ENCODE measurements at regions not wholly inside any gene's neighbourhood (a gene's known extent, or its start where the extent isn't known, plus 50 kb on each side); places are given as distances from the start of the nearest gene placed in this dataset.

DNA sequence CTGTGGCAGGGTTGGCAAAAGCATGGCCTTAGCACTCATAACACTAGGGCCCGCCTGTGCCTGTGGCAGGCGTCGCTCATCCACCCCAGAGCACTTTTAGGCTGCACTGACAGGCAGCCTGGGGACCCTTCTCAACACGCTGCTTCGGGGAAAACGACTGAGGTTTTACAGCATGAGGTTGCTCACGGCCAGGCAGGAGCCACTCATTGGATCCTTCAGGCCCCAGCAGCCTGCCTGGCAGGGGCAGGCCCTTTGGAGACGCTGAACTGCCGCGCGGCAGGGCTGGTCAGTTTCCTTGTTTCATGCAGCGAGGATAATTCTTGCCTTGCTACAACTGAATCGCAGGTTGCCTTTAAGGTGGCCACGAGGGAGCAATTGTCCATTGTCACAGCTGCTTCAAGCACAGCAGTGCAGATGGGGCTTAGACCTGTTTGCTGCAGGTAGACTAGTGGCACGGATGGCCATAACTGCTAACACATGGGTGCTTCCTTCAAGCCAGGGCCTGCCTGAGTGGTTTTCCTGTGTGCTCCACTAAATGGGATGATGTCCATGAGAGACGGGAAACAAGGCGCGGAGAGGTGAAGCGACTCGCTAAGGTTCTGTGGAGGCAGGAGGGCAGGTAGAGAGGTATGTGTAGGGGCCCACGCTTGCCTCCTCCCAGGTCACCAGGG is 49.9 kb upstream of the HS6ST1 start:
- DNase-seq = no peak

DNA sequence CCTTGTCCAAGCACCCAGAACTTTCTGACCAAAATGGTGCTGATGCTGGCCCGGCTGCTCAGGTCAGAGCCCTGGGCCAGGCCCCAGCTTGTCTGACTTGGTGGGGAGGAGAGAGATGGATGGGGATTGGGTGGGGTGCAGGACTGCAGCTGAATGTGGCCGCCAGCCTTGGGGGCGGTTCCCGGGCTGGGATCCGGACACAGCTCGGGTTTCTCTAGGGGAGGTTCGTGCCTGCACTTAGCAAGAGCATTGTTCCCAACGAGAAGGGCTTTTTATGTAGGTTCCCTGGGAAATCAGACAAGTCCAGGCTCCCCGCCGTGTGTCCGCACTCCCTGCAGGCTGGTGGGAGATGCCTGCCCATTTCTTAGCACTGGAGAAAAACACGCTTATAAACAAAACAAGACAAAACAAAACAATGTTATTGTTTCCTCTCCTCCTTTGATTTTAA is 50.5 kb upstream of the HS6ST1 start:
- DNase-seq = no peak

DNA sequence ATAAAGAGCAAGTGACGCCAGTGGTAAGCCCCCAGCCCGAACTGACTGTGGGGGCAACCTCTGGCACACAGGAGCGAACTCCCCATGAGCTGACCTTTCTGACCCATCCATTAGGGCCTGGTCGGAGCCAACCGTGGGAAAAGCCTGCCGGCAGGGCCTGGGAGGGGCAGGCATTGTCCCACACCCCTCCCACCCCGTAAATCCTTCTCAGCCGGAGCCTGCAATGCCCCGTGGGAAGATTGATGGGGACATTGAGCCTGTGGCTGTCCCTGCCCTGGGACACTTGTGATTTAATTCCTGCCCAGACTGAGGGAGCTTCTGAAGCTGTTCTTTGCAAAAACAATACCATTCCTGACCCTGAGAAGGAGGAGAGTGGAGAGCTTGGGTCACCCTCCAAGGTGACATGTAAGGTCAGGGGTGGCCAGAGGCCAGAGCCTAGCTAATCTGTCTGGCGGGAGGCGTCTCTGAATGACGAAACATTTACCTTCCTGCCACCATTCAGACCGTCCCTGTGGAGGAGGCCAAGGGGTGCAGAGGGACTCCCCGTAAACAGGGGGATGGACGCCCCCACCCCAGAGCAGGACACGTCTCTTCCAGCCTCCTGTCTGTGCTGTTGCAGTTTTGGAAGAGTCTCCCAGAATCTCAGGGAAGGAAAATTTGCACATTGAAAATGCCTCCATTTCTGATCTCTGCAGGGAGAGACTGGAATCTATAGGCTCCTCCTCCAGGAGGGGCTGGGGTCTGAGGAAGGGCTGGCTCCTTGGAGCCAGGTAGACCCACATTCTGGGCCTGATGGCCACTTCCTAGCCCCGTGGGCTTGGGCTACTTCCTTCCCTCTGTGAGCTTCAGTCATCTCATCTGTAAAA is 51.2 kb upstream of the HS6ST1 start:
- no peak for DNase-seq

DNA sequence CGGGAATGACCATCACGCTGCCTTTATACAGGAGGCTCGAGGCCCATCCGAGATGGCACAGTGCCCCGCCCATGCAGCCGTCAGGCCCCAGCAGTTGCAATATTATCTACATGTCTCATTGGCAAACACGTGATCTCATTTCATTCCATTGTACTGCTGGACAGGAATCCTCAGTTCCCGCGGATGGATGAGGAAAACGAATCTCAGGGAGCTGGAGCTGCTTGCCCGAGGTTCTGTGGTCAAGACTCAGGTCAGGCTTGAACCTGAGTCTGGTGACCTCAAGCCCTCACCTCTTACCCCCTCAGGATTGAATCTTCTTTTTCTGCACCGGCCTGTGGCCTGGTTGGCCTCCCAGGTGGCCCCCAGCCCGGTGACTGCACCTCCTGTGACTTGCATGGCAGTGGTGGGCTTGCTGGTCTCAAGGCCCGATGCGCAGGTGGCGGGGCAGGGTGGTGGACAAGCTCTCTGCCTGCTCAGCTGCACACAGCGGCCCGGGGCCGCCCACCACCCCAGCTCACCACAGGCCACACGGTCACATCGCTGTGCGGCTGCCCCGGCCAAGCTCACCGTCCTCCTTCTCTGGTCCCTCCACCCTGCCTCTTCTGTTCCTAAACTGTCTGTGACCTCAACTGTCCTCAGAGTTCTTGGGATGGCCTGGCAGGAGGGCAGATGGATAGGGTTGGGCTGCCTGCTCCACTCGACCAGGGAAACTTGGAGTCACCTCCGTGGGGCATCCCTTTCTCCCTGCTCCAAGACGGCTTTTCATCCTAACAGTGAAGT is 52.0 kb upstream of the HS6ST1 start:
- DNase-seq = peak; percentile 20

DNA sequence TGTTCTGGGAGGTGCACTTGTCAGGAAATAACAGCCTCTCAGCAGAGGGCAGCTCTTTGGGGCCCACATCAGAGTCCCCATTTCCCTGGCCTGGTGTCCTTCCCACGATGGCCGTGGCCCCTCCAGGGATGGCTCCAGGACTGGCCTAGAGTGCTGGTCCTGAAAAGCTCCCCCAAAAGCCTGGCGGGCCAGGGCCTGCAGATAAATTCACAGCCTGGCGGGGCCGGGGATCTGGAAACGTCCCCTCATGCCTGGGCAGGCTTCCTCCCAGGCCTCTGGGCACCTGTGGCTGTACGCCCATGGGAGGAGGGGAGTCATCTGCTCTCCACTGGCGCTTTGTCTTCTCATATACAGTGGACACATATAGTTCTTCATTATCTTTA is 52.6 kb upstream of the HS6ST1 start:
- no peak for DNase-seq

DNA sequence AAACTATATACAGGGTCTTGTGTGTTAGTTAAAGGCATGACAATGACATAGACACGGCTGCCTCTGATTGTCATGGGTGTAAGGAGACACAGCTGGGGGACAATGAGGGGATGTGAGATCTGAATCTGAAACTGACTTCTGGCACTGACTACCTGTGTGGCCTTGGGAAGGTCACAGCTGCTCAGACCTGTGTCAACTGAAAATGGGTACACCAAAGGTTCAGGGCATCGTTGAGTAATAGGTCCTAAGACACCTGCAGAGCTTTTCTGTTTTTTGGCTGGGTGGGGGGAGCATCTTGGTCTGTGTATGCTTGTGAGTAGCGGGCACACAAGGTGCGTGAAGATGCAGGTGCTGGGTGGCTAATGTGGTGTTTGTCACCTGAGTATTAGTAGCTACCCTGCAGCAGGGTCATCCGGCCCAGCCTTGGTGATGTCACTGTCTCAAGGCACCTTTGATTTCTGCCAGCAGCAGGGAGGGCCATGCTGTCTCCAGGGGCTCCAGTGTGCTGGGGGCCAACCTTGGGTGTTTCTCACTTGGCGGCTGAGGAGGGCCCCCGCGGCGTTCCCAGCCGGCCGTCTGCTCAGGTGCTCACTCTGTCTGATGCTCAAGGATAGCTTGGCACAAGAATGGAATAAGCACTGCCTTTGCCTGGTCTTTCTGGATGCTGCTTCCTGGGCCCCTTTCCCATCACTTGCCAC is 53.1 kb upstream of the HS6ST1 start:
- no peak for DNase-seq

DNA sequence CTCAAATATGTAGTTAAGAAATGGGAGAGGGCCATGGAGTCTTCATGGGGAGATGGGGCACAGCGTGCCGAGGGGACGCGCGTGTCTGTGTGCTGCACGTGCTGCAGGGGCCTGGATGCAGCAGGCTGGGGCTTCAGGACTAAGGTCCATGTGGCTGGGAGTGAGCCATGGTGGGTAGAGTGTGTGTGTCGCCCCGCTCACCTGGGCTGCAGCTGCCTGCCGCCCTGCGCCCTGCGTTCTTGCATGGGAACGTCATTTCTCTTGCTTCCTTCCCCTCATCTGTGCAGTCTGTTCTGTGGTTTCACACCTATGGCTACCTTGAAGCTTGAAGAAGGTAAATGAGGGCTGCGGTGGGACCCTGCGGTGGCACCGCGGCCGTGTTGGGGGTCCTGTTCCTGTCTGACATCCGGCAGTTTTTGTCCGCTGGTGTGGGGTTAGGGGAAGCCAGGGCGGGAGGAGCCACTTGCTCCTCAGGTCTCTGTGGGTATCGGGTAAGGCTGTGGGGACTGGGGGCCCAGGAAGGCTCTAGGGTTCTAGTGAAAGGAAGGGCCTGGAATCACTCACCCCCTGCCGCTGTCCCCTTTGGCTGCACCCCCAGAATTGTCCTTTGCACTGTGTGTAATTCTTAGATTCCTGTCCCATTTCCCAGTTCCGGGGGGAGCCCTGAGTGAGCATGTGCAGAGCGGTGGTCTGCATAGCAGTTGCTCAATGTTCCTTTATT is 54.1 kb upstream of the HS6ST1 start:
- no peak for DNase-seq

DNA sequence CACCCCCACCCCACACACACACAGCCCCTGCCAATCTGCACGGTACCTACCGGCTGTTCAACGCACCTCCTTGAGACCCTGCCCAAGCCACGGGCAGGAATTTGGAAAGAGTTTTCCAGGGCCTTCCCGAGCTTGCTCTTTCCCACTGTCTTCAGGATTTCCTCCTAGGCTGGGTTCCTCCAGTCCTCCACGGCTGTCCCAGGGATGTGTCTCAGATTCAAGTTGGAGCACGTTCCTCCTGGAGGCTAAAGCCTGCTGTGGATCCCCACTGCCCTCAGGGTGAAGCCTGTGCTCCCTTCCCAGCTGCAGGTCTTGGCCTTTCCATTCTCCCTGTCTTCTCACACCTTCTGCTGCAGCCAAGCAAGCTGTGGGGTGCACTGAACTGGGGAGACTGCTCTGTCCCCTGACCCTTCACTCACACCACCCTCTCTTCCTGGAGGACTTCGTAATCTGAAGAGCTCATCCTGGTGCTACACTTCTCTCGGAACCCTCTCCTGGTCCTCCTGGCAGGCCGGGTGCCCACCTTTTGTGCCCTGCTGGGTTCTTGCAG is 54.9 kb upstream of the HS6ST1 start:
- DNase-seq = no peak

DNA sequence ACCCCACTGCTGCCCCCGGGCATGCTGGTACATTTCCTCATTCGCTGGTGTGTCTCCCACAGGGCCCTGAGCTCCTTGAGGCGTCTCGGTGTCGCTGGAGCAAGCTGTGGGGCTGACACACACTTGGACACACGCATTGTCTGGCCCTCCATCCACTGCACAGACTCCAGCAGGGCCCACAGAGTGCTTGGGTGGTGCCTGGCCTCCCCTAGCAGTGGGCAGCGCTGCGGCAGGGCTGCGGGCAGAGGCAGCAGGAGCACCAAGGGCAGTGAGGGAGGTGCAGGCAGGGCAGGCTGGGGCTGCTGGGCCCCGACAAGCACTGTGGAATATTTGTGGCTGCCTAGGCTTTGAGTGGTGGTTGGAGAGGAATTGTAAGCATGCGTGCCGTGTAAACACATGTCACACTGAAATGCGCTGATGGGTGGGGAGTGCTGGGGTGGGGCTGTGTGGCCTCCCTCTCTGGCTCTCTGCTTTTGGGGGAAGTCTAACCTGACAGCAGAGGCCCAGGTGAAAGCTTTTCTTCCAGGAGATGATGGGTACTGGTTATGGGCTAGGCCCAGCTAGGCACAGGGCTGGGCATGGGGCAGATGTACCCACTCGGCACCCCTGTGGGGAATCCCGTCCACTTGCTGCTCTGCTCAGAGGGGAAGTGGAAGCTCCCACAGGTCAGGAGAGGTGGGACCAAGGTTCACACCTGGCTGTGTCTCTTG is 55.5 kb upstream of the HS6ST1 start:
- DNase-seq = peak; percentile 89

DNA sequence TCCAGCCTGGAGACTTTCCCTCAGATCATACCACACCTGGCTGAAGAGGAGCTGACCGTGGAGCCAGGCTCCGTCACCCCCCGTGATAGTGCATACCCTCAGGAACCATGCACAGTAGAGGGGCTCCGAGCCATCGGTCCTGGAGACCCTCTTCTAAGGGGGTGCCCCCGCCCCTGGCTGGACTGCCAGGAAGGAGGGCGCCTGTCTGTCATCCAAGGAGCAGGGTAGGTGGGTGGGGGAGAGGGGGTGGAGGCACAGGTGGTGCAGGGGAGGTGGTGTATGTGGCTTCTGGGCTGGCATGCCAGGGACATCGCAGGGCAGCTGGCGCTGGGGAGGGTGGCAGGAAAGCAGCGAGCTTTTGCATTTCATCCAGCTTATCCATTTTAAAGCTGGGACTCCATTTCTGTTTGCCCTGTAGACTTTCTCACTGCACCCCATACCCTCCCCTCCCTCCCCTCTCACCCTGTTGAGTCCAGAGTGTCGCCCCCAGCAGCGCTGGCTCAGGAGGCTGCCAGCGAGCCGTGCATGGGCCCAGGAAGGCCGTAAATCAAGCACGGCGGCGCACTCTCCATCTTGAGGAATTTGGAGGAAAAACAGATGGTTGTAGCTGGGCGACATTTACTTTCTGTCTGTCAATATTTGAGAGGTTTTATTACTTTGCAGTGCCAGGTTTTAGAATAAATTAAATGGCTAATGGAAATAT is 56.2 kb upstream of the HS6ST1 start:
- DNase-seq = peak; percentile 30

DNA sequence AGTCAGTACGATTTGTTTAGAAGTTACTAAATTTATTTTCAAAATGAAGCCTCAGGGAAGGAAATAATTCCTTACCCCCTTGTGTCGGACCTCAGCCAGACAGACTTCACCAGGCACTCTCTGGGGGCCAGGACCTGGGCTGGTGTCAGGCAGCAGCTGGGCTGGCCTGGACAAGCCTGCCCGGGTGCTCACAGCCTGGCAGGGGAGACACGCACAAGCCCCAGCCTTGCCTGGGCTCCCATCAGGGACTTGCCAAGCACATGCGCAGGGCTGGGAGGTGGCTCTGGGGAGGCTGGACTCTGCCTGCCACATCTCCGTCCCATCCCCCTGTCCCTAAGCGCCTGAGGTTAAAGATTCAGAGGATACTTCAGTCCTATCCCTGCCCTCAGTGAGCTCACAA is 56.8 kb upstream of the HS6ST1 start:
- DNase-seq = no peak

DNA sequence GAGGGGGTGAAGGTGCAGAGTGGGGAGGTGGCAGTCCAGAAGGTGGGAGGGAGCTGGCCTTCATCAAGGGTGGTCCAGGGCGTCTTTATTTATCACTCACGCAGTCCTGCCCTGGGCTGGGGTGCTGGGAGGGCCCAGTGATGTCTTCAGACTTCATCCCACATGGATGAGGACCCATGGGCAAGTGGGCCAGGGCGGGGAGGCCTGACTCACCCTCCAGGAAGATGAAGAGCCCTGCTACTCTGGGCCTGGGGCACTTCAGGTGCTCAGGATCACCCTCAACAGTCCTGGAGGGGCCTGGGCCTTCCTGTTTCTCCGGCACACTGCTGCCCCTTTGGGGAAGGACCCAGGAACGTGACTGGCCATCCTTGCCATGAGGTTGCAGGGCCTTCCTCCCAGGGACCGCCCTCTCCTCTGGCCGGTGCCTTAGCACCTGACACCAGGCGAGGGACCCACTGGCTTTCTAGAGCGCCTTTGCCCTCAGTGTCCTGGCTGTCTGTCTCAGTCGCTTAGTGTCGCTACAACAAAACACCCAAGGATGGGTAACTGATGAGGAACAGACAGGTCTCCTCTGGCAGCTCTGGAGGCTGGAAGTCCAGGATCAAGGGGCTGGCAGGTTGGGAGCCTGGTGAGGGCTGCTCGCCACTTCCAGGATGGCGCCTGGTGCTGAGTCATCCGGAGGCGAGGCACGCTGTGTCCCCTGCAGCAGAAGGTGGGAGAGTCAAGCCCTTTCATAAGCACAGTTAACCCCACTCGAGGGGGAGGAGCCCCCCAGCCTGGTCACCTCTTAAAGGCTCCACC is 57.8 kb upstream of the HS6ST1 start:
- DNase-seq = no peak

DNA sequence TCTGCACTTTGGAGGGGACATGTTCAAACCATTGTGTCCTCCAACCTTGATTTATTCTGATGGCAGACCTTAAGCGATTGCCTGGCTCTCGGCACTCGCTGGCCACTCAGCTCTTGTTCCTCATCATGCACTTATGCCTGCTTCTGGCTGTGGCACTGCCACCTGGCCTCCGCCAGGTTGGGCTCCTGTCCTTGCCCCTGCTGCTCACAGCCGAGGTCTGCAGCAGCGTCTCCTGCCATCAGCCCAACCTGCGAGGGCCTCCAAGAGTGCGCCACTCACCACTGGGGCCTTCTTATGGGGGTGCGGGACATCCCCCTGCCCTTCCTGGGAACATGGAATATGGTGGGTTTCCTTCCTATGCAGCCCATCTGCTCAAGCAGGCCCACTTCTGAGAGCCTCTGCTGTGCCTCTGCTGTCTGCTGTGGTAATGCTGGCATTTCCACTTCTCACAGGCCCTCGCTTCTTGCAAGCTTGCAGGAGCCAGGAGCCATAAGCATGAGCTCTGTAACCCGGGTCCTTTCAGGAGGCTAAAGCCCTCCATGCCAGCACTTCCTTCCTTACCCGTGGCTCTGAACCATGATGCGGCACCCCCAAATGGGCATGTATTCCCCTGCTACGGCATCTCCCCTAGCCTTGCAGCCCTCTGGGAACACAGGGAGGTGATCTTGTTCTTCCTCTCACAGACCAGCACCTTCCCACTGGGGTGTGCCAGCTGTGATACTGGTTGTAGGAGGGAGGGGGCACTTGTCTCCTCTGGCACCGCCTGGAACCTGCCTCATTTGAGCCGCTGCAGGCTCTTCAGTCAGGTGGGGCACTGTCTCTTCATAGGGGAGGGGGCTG is 58.6 kb upstream of the HS6ST1 start:
- DNase-seq = no peak

DNA sequence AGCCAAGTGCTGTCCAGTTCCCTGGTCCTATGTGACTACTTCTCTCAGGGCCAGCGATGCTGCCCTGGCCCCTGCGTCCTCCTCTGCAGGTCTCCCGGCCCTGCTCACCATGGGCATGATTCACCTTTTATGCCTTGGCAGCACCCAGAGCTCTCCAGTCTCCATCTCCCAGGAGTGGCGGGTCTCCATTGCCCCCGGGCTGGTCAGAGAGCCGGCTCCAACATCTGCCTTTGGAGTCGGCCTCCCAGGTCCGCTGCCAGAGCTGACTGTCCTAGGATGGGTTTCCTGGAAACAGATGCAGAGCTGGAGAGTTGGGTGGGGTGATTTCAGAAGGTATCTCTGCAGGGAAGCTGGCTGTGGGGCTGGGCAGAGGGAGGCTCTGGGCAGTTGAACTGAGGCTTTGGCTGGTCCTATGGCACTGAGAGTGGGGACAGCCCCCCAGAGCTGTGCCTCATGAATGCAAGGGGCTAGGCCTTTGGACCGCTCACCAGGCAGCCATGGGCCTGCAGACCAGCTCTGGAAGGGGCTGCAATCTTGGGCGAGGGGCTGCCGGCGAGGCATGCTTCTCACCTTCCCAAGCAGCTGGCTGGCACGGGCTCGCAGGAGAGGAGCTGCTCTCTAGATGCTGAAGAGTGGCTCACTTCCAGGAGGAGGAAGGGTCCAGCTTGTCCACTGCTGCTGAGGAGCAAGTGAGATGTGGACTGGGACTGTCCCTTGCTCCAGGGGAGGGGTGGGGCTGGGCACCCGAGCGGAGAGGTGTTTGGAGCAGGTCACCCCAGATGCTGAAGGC is 59.8 kb upstream of the HS6ST1 start:
- no peak for DNase-seq

DNA sequence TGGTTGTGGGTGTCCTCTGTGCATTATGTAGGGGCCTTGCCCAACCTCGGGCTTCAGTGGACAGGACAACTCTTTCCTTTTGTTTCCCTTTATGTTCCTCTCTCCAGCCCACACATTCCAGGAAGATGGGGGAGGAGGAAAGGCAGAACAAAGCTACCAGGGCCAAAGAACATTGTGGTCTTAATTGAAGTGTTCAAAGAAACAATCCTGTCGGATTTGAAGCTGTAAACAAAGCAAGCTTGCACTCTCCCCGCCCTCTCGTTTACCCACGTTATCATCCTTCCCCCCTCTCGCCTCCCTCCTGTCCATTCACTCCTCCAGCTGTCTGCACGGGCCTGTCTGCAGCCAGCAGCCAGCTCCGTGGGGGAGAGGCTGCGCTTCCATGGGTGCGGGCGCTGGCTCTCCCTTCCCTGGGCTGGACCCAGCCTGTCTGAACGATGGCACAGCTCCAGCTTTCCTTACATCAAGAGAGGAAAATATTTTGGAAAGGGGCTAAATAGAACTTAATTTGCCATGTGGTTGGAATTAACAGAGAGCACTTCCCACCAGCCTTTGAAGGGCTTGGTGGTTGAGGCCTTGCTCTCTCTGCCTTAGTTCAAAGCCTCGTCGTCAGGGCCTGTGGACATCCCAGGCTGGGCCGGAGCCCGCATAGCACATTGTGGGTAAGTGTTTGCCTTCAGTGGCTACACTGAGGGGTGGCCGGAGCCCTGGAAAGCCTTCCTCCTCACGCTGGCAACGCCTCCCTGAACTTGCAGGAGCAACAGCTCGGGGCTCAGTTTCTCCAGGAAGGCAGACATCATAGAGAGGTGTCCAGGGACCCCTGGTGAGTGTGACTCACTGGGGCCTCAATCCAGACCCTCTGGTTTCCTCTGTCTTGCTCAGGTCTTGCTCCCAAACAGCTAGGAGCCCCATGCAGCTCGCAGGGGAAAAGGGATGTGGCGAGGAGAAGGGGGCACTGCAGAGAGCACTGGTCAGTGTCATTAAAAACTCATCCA is 60.6 kb upstream of the HS6ST1 start:
- DNase-seq = no peak

DNA sequence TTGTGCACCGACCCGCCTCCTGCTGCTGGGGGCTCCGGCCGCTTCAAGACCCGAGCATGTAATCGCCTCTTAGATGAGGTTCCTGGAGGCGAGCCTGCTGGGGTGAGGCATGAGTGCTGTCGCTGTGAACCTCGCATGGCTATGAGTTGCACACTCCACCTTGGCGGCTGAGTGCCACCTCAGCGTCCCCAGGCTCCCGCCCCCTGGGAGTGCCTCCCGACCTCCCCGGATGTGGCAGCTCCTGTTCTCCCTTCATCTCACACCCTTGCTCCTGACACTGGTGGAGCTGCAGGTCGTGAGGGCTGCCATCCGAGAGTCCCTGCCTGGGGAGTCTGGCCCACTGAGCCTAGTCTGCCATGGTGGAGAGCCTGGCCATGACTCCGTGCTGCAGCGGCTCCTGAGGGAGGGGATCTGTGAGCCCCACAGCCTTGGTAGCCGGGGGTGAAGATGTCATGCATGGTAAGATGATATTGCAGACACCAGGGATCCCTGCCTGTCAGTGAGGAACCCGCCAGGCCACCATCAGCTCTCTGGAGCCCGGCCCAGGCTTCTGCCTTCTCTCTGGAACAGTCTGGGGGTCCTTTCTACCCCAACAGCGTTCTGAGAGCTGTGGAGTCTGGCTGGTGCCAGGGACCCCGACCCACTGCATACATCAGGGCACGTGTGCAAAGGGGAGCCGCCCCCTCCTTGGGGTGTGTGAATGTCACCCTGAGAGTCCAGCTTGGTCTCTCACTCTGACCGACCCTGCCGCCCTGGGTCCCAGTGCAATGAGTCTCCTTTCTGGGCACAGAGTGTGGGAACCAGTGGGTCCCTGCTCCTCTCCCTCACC is 61.6 kb upstream of the HS6ST1 start:
- no peak for DNase-seq

Measured in EL (cell line).